ENCODE measurements at regions not wholly inside any gene's neighbourhood (a gene's known extent, or its start where the extent isn't known, plus 50 kb on each side); places are given as distances from the start of the nearest gene placed in this dataset.

- Histone ChIP-seq H3K36me3 (no peaks in the 10 kb centered on the region), H3K27me3 (no peaks in the 10 kb centered on the region), H3K4me1 (peaks cover 0 to 5% (median 4%) of the 10 kb centered on the region in 3 donors), H3K27ac (no peak overlapping the region), H3K9me3 (no peaks in the 10 kb centered on the region), H3K4me3 (no peak overlapping the region)
- whole genome bisulfite sequencing, 2 donors = 30 to 35% methylated on average over 4 of the region's 4 CpGs
- no peak for DNase-seq
- TF ChIP-seq POLR2A (IDR thresholded peaks at IDR 0.05) (no peak), CTCF (IDR thresholded peaks at IDR 0.05) (no peak)
- intact Hi-C loops (cut with DNase I) = no loop called here
These were observed 213.9 kb downstream of the TTLL2 start for GRCh38 chr6:167538746-167539145.

- no peak for DNase-seq
- TF ChIP-seq CTCF (IDR thresholded peaks at IDR 0.05) (no peak), POLR2A (IDR thresholded peaks at IDR 0.05) (no peak)
- H3K27ac ChIP-seq = no peak overlapping the region
- no peaks in the 10 kb centered on the region for H3K36me3 ChIP-seq
- no peaks in the 10 kb centered on the region for H3K9me3 ChIP-seq
- H3K4me3 ChIP-seq = no peak overlapping the region
- intact Hi-C loops (cut with DNase I) = no loop called here
- peaks cover 0 to 5% (median 4%) of the 10 kb centered on the region in 3 donors for H3K4me1 ChIP-seq
- no peaks in the 10 kb centered on the region for H3K27me3 ChIP-seq
- WGBS, 2 donors = 81 to 92% methylated on average over 7 of the region's 7 CpGs
These were observed 215.9 kb downstream of the TTLL2 start for GRCh38 chr6:167540796-167541195.

- no peak overlapping the region for H3K4me3 ChIP-seq
- no peak overlapping the region for H3K27ac ChIP-seq
- H3K9me3 ChIP-seq = no peaks in the 10 kb centered on the region
- 86 to 90% methylated on average over 6 of the region's 6 CpGs for WGBS, 2 donors
- H3K4me1 ChIP-seq = peaks cover 0 to 5% (median 4%) of the 10 kb centered on the region in 3 donors
- intact Hi-C loops (cut with DNase I) = no loop called here
- TF ChIP-seq CTCF (IDR thresholded peaks at IDR 0.05) (no peak), POLR2A (IDR thresholded peaks at IDR 0.05) (no peak)
- H3K27me3 ChIP-seq = no peaks in the 10 kb centered on the region
- no peaks in the 10 kb centered on the region for H3K36me3 ChIP-seq
- no peak for DNase-seq
These were observed 216.7 kb downstream of the TTLL2 start for GRCh38 chr6:167541544-167541943.

GRCh38 chr6:167543602-167544497, 219.0 kb downstream of the TTLL2 start:
- DNase-seq = no peak
- Histone ChIP-seq H3K9me3 (no peaks in the 10 kb centered on the region), H3K36me3 (no peaks in the 10 kb centered on the region), H3K4me3 (no peak overlapping the region), H3K27ac (peak overlapping the region in 2 of 4 donors; percentile 33 to 43), H3K27me3 (no peaks in the 10 kb centered on the region), H3K4me1 (peaks cover 0 to 5% (median 4%) of the 10 kb centered on the region in 3 donors)
- 46 to 51% methylated on average over 13 to 16 of the region's 16 CpGs for WGBS, 2 donors
- TF ChIP-seq CTCF (IDR thresholded peaks at IDR 0.05) = no peak
- no peak for TF ChIP-seq POLR2A (IDR thresholded peaks at IDR 0.05)
- intact Hi-C loops (cut with DNase I) = no loop called here

- H3K27ac ChIP-seq = no peak overlapping the region
- DNase-seq = no peak
- no peak overlapping the region for H3K4me3 ChIP-seq
- peaks cover 8 to 21% (median 17%) of the 10 kb centered on the region in 3 donors for H3K4me1 ChIP-seq
- WGBS, 2 donors = 90 to 93% methylated on average over 26 of the region's 32 CpGs
- no peaks in the 10 kb centered on the region for H3K9me3 ChIP-seq
- H3K27me3 ChIP-seq = no peaks in the 10 kb centered on the region
- H3K36me3 ChIP-seq = no peaks in the 10 kb centered on the region
- TF ChIP-seq POLR2A (IDR thresholded peaks at IDR 0.05) = no peak
- TF ChIP-seq CTCF (IDR thresholded peaks at IDR 0.05) = no peak
- intact Hi-C loops (cut with DNase I) = no loop called here
These were observed 221.9 kb downstream of the TTLL2 start for GRCh38 chr6:167546611-167547327.
